Neutrophil (primary cell): ENCODE measurements at regions not wholly inside any gene's neighbourhood (a gene's known extent, or its start where the extent isn't known, plus 50 kb on each side); places are given as distances from the start of the nearest gene placed in this dataset.

Source experiments
- H3K27ac ChIP-seq: fragments of 200-600 bp; sonication (generic); 2 replicates; pipeline ENCODE4 v1.5.1; 2016; ENCODE audit warnings: mild to moderate bottlenecking, moderate library complexity
- H3K27me3 ChIP-seq: fragments of 200-600 bp; sonication (generic); 2 replicates; pipeline ENCODE4 v1.6.0; 2016; ENCODE audit warnings: mild to moderate bottlenecking
- H3K36me3 ChIP-seq: fragments of 200-600 bp; sonication (generic); 2 replicates; pipeline ENCODE4 v1.5.1; 2017
- H3K4me1 ChIP-seq, 2 experiments: fragments of 200-600 bp in 1 of 2; sonication (generic) in 1 of 2; 1 replicate in 1 of 2; 2 replicates in 1 of 2; pipeline versions ENCODE4 v1.5.1 to v1.6.1; 2013 to 2016; ENCODE audit warnings: low read depth in 1 of 2, low read length in 1 of 2, mild to moderate bottlenecking in 1 of 2, moderate library complexity in 1 of 2; ENCODE audit not compliant: control insufficient read depth in 1 of 2, insufficient read depth in 1 of 2
- H3K4me3 ChIP-seq, 2 experiments: fragments of 200-600 bp in 1 of 2; sonication (generic) in 1 of 2; 1 replicate in 1 of 2; 2 replicates in 1 of 2; pipeline ENCODE4 v1.5.1; 2013 to 2016; ENCODE audit warnings: low read depth in 1 of 2, low read length in 1 of 2, mild to moderate bottlenecking in 1 of 2, moderate library complexity in 1 of 2
- H3K9me3 ChIP-seq: fragments of 200-600 bp; sonication (generic); 2 replicates; pipeline ENCODE4 v1.5.1; 2016
- TF ChIP-seq, protein P1 (sequence below): fragments of 200-600 bp; sonication (generic); IDR thresholded peaks from 2 replicates; pipeline ENCODE4 v1.5.1; 2016; ENCODE audit warnings: antibody characterized with exemption

DNA sequence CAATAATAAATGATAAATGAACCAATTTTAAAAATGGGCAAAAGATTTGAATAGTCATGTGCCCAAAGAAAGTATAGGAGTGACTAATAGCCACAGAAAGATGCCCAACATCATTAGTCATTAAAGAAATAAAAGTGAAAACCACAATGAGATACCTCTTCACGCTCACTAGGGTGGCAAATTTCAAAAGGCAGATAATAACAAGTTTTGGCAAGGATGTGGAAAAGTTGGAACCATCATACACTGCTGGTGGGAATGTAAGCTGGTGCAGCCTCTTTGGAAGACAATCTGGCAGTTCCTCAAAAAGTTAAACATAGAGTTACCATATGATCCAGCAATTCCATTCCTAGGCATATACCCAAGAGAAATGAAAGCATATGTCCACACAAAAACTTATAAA lies 1819.8 kb downstream of the MAT2B start:
- TF ChIP-seq, protein P1, sequence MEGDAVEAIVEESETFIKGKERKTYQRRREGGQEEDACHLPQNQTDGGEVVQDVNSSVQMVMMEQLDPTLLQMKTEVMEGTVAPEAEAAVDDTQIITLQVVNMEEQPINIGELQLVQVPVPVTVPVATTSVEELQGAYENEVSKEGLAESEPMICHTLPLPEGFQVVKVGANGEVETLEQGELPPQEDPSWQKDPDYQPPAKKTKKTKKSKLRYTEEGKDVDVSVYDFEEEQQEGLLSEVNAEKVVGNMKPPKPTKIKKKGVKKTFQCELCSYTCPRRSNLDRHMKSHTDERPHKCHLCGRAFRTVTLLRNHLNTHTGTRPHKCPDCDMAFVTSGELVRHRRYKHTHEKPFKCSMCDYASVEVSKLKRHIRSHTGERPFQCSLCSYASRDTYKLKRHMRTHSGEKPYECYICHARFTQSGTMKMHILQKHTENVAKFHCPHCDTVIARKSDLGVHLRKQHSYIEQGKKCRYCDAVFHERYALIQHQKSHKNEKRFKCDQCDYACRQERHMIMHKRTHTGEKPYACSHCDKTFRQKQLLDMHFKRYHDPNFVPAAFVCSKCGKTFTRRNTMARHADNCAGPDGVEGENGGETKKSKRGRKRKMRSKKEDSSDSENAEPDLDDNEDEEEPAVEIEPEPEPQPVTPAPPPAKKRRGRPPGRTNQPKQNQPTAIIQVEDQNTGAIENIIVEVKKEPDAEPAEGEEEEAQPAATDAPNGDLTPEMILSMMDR, result no peak
- H3K27ac ChIP-seq, result no peak overlapping the region

DNA sequence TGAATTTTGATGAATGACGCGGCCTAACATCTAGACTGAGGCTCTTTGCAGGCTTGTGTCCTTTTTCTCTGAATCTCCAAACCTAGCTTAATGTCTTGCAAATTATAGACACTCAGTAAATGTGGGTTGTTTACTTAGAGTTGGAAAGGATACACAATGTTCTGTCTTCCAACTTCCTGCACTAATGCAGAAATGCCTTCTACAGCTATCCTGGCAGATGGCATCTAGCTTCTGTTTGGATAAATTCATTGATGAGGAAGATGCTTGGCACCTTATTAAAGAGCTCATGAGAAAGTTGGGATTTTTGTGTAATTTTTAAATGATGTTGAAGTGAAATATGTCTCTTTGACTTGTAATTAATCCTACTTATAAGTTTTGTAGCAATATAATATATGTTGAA lies 1822.2 kb downstream of the MAT2B start:
- no peaks in the 10 kb centered on the region for H3K27me3 ChIP-seq
- no peak overlapping the region for H3K27ac ChIP-seq
- no peaks in the 10 kb centered on the region for H3K4me1 ChIP-seq
- H3K9me3 ChIP-seq, result no peaks in the 10 kb centered on the region
- H3K36me3 ChIP-seq, result no peaks in the 10 kb centered on the region
- H3K4me3 ChIP-seq, result no peak overlapping the region
- TF ChIP-seq, protein P1, result no peak

More for the DNA sequence above, 1819.8 kb downstream of the MAT2B start:
- no peaks in the 10 kb centered on the region for H3K4me1 ChIP-seq
- no peak overlapping the region for H3K4me3 ChIP-seq
- H3K36me3 ChIP-seq, result no peaks in the 10 kb centered on the region
- no peaks in the 10 kb centered on the region for H3K27me3 ChIP-seq
- H3K9me3 ChIP-seq, result no peaks in the 10 kb centered on the region

DNA sequence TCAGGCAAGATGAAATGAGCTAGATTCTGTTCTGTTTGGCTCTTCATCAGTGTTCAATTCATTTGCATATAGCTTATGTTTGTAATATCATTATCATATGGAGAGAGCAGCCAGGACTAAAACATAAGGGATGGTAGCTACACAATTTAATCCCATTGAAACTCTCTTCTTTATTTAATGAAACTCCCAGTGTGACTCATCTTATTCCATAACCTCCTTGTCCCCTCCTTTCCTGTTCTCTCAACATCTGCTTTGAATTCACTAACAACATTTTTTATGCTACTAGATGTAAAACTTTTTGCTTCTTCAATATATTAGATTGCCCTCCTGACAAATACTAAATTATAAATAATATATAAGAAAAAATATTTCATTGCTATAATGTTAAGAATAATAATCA lies 1823.4 kb downstream of the MAT2B start:
- Histone ChIP-seq H3K27me3 (no peaks in the 10 kb centered on the region), H3K4me1 (peaks cover 0 to 9% of the 10 kb centered on the region in 2 experiments), H3K9me3 (no peaks in the 10 kb centered on the region), H3K36me3 (no peaks in the 10 kb centered on the region), H3K4me3 (no peak overlapping the region), H3K27ac (no peak overlapping the region)
- TF ChIP-seq, protein P1, result no peak

DNA sequence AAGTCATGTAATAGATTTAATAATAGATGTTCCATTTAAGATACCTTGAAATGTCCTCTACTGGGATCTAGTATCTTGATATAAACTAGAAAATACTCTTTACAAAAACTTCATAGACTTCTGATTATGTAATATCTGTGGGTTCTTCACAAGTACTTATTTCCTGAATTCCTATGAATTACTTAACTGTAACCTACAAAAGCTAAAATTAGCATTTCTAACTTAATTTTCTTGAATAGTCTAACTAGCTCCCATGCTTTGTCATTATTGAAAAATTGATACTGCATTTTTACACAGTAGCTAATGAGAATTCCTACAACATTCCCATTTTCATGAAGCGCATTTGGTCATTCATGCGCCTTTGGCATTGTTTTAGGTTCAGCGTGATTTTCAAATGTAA lies 1828.2 kb downstream of the MAT2B start:
- H3K27ac ChIP-seq, result no peak overlapping the region
- TF ChIP-seq, protein P1, result no peak
- H3K4me1 ChIP-seq, result peaks cover 0 to 15% of the 10 kb centered on the region in 2 experiments
- H3K4me3 ChIP-seq, result no peak overlapping the region
- no peaks in the 10 kb centered on the region for H3K27me3 ChIP-seq
- no peaks in the 10 kb centered on the region for H3K36me3 ChIP-seq
- no peaks in the 10 kb centered on the region for H3K9me3 ChIP-seq

DNA sequence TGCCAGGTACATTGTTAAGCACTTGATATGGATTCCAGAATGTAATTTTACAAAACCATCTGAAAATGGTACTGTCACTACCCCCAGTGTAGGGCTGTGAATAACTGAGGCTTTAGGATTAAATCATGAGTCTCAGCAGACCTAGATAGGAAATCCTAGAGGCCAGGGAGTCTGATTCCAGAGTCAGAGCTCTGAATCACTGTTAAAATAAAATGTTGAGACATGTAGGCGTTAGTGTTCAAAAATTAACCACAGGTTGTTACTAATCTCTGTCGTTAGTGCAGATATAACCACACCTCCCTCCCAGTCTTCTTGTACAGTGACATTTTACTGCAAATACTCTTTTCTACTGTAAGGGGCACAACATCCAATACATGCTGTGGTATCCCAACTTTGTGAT lies 1828.8 kb downstream of the MAT2B start:
- peaks cover 0 to 15% of the 10 kb centered on the region in 2 experiments for H3K4me1 ChIP-seq
- H3K4me3 ChIP-seq, result no peak overlapping the region
- no peaks in the 10 kb centered on the region for H3K36me3 ChIP-seq
- TF ChIP-seq, protein P1, result no peak
- H3K27ac ChIP-seq, result no peak overlapping the region
- no peaks in the 10 kb centered on the region for H3K9me3 ChIP-seq
- H3K27me3 ChIP-seq, result no peaks in the 10 kb centered on the region

DNA sequence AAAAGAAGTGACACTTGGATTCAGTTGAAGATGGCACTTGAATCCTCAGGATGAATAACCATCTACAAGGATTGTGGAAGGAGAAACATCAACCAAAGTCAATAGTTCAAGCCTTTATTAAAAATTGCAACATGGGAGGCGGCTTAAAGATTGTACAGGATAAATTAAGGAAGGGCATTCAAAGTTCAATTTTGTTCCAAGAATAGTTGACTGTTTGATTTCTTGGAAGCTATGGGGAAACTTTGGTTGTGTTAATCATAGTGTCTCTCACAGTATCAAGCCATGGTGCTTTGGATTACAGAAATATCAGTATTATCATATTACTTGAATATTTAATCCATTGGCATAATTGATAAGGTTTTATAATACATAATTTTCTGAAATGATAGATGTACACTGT lies 1844.3 kb downstream of the MAT2B start:
- Histone ChIP-seq H3K36me3 (no peaks in the 10 kb centered on the region), H3K4me3 (no peak overlapping the region), H3K27me3 (no peaks in the 10 kb centered on the region), H3K4me1 (no peaks in the 10 kb centered on the region), H3K9me3 (no peaks in the 10 kb centered on the region), H3K27ac (no peak overlapping the region)
- TF ChIP-seq, protein P1, result no peak
